GM23338 (cell line): ENCODE measurements at regions not wholly inside any gene's neighbourhood (a gene's known extent, or its start where the extent isn't known, plus 50 kb on each side); places are given as distances from the start of the nearest gene placed in this dataset.
A peak's percentile ranks its signal among the peaks of the same experiment; 100 is the strongest.

ENCODE experiments used
- ATAC-seq: fragments of 200-7000 bp; cut with Tn5 transposase; 3 replicates; pipeline ENCODE4 v1.9.1; 2020
- DNase-seq: peaks from one replicate; pipeline ENCODE4 v3.0.0-alpha.2; 2015; ENCODE audit warnings: low spot score
- H2AFZ ChIP-seq: fragments of 200-600 bp; sonication (generic); 2 replicates; pipeline ENCODE4 v1.8.0; 2016; ENCODE audit warnings: antibody characterized with exemption, mild to moderate bottlenecking, moderate library complexity
- H3F3A ChIP-seq: fragments of 200-600 bp; sonication (generic); replicated peaks from 2 replicates; pipeline ENCODE4 v1.8.0; 2017; ENCODE audit warnings: antibody characterized with exemption, mixed run types, low read depth
- H3K27ac ChIP-seq: fragments of 200-600 bp; sonication (generic); 2 replicates; pipeline ENCODE4 v1.6.1; 2016; ENCODE audit warnings: low read depth
- H3K27me3 ChIP-seq: fragments of 200-600 bp; sonication (generic); 2 replicates; pipeline ENCODE4 v1.8.0; 2016; ENCODE audit warnings: mild to moderate bottlenecking, mixed run types, moderate library complexity; ENCODE audit not compliant: insufficient read depth
- H3K36me3 ChIP-seq: fragments of 200-600 bp; sonication (generic); 2 replicates; pipeline ENCODE4 v1.8.0; 2016; ENCODE audit warnings: mild to moderate bottlenecking; ENCODE audit not compliant: insufficient read depth
- H3K4me1 ChIP-seq: fragments of 200-600 bp; sonication (generic); 2 replicates; pipeline ENCODE4 v1.8.0; 2016; ENCODE audit warnings: mild to moderate bottlenecking, moderate library complexity; ENCODE audit not compliant: insufficient read depth
- H3K4me2 ChIP-seq: fragments of 200-600 bp; sonication (generic); 2 replicates; pipeline ENCODE4 v1.7.1; 2017; ENCODE audit warnings: mixed run types
- H3K4me3 ChIP-seq: fragments of 200-600 bp; sonication (generic); 2 replicates; pipeline ENCODE4 v1.6.1; 2016; ENCODE audit warnings: mixed run types
- H3K79me2 ChIP-seq: fragments of 200-600 bp; sonication (generic); replicated peaks from 2 replicates; pipeline ENCODE4 v1.8.0; 2017; ENCODE audit warnings: mild to moderate bottlenecking; ENCODE audit not compliant: insufficient read depth
- H3K9me2 ChIP-seq: fragments of 200-600 bp; sonication (generic); 2 replicates; pipeline ENCODE4 v1.8.0; 2017; ENCODE audit not compliant: insufficient read depth
- H4K20me1 ChIP-seq: fragments of 200-600 bp; sonication (generic); replicated peaks from 2 replicates; pipeline ENCODE4 v1.8.0; 2017; ENCODE audit warnings: mild to moderate bottlenecking; ENCODE audit not compliant: insufficient read depth
- H3K27ac Mint-ChIP-seq: 2 replicates; pipeline ENCODE4 v1.8.0; 2020; ENCODE audit warnings: inconsistent platforms, mild to moderate bottlenecking, moderate library complexity, mixed read lengths
- H3K27me3 Mint-ChIP-seq: 3 replicates; pipeline ENCODE4 v1.8.0; 2022; ENCODE audit warnings: low read depth, mild to moderate bottlenecking, moderate library complexity, mixed read lengths, inconsistent platforms; ENCODE audit not compliant: insufficient read depth, poor library complexity
- H3K36me3 Mint-ChIP-seq: 3 replicates; pipeline ENCODE4 v1.8.0; 2021; ENCODE audit warnings: low read depth, mild to moderate bottlenecking, inconsistent platforms, moderate library complexity, mixed read lengths
- H3K4me1 Mint-ChIP-seq: 3 replicates; pipeline ENCODE4 v1.8.0; 2020; ENCODE audit warnings: mild to moderate bottlenecking, inconsistent platforms, mixed read lengths
- H3K4me3 Mint-ChIP-seq: 3 replicates; pipeline ENCODE4 v1.8.0; 2021; ENCODE audit warnings: moderate library complexity, mild to moderate bottlenecking, inconsistent platforms, mixed read lengths
- H3K9me3 Mint-ChIP-seq: 3 replicates; pipeline ENCODE4 v1.8.0; 2020; ENCODE audit warnings: moderate library complexity, mild to moderate bottlenecking, inconsistent platforms, mixed read lengths
- CREB1 ChIP-seq: fragments of 250-450 bp; sonication (Bioruptor Pico); IDR thresholded peaks from 2 replicates; pipeline ENCODE4 v1.5.0; 2020; ENCODE audit warnings: low read depth, mild to moderate bottlenecking, moderate library complexity
- EZH2 ChIP-seq: fragments of 200-600 bp; sonication (generic); IDR thresholded peaks from one replicate; pipeline ENCODE4 v1.8.0; 2017; ENCODE audit warnings: antibody characterized with exemption, mild to moderate bottlenecking, low read depth; ENCODE audit not compliant: unreplicated experiment
- EZH2phosphoT487 ChIP-seq: fragments of 200-600 bp; sonication (generic); IDR thresholded peaks from one replicate; pipeline ENCODE4 v1.8.1; 2018; ENCODE audit warnings: antibody characterized with exemption; ENCODE audit not compliant: unreplicated experiment
- JUNB ChIP-seq: IDR thresholded peaks from one replicate; pipeline ENCODE4 v1.6.1; 2016; ENCODE audit warnings: antibody characterized with exemption; ENCODE audit not compliant: unreplicated experiment
- NANOG ChIP-seq: IDR thresholded peaks from 2 replicates; pipeline ENCODE4 v1.6.1; 2016; ENCODE audit warnings: antibody characterized with exemption, borderline replicate concordance
- POLR2AphosphoS5 ChIP-seq: IDR thresholded peaks from 2 replicates; pipeline ENCODE4 v1.6.1; 2016; ENCODE audit warnings: antibody characterized with exemption, low read depth
- STAT1 ChIP-seq: IDR thresholded peaks from one replicate; pipeline ENCODE4 v1.6.1; 2016; ENCODE audit warnings: antibody characterized with exemption; ENCODE audit not compliant: unreplicated experiment
- ZNF114 ChIP-seq: fragments of 250-450 bp; sonication (Bioruptor Pico); IDR thresholded peaks from 2 replicates; pipeline ENCODE4 v1.5.0; 2020; ENCODE audit warnings: mild to moderate bottlenecking, moderate library complexity
- ZNF331 ChIP-seq: fragments of 250-450 bp; sonication (Bioruptor Pico); IDR thresholded peaks from 2 replicates; pipeline ENCODE4 v1.5.0; 2020; ENCODE audit warnings: low read depth, mild to moderate bottlenecking, moderate library complexity
- TF ChIP-seq, protein P1 (sequence below), 2 experiments: fragments of 200-600 bp in 1 of 2; sonication (generic) in 1 of 2; conservative IDR thresholded peaks; 2 replicates each; pipeline versions ENCODE4 v1.5.1 to v1.6.1; 2016 to 2017; ENCODE audit warnings: antibody characterized with exemption in 2 of 2, low read depth in 2 of 2, mild to moderate bottlenecking in 2 of 2, moderate library complexity in 1 of 2
- TF ChIP-seq, protein P2 (sequence below): fragments of 250-450 bp; sonication (Bioruptor Pico); IDR thresholded peaks from 2 replicates; pipeline ENCODE4 v1.5.0; 2020; ENCODE audit warnings: mild to moderate bottlenecking, moderate library complexity
- TF ChIP-seq, protein P3 (sequence below): IDR thresholded peaks from one replicate; pipeline ENCODE4 v1.6.1; 2018; ENCODE audit warnings: antibody characterized with exemption; ENCODE audit not compliant: unreplicated experiment
- TF ChIP-seq, protein P4 (sequence below): IDR thresholded peaks from 2 replicates; pipeline ENCODE4 v1.6.1; 2016; ENCODE audit warnings: antibody characterized with exemption

DNA sequence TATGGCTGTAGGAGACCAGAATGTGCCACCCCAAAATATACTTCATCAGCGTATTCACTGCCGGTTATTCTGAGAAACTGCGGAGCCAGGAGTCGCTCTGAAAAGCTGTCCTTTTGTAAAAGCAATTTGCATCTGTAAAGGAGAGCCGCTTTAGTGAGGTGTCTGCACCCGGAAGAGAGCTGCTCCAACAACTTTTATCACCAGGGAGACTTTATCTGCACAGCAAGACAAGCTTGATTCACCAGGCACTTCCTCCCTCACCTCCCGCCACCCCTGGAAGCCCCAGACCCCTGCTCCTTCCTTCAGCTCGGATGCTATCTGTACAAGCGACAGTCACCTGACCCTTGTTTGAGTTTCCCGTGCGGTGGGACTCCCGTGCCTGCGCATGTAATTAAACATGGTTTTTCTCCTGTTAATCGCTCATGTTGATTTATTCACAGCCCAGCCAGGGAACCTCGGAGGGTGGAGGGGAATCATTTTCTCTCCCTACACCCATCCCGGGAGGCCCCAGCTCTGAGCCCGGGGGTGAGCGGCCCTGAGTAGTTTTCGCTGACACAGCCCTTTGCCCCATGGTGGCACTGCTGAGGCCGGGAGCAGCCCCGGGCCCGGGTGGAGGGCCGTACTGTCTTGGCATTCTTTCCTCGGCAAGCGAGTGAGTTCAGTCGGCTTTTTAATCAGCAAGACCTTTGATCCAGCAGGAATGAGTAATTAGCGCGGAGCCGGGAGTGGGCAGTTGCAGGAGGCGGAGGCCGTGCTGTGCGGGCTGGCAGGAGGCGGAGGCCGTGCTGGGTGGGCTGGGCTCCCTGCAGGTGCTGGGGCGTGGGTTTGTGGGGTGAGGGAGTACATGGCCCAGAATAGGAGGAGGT is 222.7 kb upstream of the CIBAR2 start:
- H3K27me3 Mint-ChIP-seq: peaks cover 46% of the 10 kb centered on the region
- TF ChIP-seq ZNF114 (CRISPR knock-in tag): no peak
- no peak for TF ChIP-seq STAT1
- no peak for TF ChIP-seq EZH2phosphoT487
- no peak for TF ChIP-seq JUNB
- no peak for TF ChIP-seq ZNF331 (CRISPR knock-in tag)
- TF ChIP-seq, protein P1, sequence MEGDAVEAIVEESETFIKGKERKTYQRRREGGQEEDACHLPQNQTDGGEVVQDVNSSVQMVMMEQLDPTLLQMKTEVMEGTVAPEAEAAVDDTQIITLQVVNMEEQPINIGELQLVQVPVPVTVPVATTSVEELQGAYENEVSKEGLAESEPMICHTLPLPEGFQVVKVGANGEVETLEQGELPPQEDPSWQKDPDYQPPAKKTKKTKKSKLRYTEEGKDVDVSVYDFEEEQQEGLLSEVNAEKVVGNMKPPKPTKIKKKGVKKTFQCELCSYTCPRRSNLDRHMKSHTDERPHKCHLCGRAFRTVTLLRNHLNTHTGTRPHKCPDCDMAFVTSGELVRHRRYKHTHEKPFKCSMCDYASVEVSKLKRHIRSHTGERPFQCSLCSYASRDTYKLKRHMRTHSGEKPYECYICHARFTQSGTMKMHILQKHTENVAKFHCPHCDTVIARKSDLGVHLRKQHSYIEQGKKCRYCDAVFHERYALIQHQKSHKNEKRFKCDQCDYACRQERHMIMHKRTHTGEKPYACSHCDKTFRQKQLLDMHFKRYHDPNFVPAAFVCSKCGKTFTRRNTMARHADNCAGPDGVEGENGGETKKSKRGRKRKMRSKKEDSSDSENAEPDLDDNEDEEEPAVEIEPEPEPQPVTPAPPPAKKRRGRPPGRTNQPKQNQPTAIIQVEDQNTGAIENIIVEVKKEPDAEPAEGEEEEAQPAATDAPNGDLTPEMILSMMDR (conservative IDR thresholded peaks at IDR 0.05; ENCODE audit: low read depth in 2 of 2): peak; percentile 13 to 36; a peak in 2 of 4 replicates
- TF ChIP-seq, protein P2, sequence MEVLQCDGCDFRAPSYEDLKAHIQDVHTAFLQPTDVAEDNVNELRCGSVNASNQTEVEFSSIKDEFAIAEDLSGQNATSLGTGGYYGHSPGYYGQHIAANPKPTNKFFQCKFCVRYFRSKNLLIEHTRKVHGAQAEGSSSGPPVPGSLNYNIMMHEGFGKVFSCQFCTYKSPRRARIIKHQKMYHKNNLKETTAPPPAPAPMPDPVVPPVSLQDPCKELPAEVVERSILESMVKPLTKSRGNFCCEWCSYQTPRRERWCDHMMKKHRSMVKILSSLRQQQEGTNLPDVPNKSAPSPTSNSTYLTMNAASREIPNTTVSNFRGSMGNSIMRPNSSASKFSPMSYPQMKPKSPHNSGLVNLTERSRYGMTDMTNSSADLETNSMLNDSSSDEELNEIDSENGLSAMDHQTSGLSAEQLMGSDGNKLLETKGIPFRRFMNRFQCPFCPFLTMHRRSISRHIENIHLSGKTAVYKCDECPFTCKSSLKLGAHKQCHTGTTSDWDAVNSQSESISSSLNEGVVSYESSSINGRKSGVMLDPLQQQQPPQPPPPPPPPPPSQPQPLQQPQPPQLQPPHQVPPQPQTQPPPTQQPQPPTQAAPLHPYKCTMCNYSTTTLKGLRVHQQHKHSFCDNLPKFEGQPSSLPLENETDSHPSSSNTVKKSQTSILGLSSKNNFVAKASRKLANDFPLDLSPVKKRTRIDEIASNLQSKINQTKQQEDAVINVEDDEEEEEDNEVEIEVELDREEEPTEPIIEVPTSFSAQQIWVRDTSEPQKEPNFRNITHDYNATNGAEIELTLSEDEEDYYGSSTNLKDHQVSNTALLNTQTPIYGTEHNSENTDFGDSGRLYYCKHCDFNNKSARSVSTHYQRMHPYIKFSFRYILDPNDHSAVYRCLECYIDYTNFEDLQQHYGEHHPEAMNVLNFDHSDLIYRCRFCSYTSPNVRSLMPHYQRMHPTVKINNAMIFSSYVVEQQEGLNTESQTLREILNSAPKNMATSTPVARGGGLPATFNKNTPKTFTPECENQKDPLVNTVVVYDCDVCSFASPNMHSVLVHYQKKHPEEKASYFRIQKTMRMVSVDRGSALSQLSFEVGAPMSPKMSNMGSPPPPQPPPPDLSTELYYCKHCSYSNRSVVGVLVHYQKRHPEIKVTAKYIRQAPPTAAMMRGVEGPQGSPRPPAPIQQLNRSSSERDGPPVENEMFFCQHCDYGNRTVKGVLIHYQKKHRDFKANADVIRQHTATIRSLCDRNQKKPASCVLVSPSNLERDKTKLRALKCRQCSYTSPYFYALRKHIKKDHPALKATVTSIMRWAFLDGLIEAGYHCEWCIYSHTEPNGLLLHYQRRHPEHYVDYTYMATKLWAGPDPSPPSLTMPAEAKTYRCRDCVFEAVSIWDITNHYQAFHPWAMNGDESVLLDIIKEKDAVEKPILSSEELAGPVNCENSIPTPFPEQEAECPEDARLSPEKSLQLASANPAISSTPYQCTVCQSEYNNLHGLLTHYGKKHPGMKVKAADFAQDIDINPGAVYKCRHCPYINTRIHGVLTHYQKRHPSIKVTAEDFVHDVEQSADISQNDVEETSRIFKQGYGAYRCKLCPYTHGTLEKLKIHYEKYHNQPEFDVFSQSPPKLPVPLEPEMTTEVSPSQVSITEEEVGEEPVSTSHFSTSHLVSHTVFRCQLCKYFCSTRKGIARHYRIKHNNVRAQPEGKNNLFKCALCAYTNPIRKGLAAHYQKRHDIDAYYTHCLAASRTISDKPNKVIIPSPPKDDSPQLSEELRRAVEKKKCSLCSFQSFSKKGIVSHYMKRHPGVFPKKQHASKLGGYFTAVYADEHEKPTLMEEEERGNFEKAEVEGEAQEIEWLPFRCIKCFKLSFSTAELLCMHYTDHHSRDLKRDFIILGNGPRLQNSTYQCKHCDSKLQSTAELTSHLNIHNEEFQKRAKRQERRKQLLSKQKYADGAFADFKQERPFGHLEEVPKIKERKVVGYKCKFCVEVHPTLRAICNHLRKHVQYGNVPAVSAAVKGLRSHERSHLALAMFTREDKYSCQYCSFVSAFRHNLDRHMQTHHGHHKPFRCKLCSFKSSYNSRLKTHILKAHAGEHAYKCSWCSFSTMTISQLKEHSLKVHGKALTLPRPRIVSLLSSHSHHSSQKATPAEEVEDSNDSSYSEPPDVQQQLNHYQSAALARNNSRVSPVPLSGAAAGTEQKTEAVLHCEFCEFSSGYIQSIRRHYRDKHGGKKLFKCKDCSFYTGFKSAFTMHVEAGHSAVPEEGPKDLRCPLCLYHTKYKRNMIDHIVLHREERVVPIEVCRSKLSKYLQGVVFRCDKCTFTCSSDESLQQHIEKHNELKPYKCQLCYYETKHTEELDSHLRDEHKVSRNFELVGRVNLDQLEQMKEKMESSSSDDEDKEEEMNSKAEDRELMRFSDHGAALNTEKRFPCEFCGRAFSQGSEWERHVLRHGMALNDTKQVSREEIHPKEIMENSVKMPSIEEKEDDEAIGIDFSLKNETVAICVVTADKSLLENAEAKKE (CRISPR knock-in tag): no peak
- no peak for TF ChIP-seq CREB1 (CRISPR knock-in tag)
- TF ChIP-seq, protein P3, sequence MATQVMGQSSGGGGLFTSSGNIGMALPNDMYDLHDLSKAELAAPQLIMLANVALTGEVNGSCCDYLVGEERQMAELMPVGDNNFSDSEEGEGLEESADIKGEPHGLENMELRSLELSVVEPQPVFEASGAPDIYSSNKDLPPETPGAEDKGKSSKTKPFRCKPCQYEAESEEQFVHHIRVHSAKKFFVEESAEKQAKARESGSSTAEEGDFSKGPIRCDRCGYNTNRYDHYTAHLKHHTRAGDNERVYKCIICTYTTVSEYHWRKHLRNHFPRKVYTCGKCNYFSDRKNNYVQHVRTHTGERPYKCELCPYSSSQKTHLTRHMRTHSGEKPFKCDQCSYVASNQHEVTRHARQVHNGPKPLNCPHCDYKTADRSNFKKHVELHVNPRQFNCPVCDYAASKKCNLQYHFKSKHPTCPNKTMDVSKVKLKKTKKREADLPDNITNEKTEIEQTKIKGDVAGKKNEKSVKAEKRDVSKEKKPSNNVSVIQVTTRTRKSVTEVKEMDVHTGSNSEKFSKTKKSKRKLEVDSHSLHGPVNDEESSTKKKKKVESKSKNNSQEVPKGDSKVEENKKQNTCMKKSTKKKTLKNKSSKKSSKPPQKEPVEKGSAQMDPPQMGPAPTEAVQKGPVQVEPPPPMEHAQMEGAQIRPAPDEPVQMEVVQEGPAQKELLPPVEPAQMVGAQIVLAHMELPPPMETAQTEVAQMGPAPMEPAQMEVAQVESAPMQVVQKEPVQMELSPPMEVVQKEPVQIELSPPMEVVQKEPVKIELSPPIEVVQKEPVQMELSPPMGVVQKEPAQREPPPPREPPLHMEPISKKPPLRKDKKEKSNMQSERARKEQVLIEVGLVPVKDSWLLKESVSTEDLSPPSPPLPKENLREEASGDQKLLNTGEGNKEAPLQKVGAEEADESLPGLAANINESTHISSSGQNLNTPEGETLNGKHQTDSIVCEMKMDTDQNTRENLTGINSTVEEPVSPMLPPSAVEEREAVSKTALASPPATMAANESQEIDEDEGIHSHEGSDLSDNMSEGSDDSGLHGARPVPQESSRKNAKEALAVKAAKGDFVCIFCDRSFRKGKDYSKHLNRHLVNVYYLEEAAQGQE: no peak
- TF ChIP-seq EZH2: no peak
- TF ChIP-seq POLR2AphosphoS5: no peak
- TF ChIP-seq, protein P4, sequence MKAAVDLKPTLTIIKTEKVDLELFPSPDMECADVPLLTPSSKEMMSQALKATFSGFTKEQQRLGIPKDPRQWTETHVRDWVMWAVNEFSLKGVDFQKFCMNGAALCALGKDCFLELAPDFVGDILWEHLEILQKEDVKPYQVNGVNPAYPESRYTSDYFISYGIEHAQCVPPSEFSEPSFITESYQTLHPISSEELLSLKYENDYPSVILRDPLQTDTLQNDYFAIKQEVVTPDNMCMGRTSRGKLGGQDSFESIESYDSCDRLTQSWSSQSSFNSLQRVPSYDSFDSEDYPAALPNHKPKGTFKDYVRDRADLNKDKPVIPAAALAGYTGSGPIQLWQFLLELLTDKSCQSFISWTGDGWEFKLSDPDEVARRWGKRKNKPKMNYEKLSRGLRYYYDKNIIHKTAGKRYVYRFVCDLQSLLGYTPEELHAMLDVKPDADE: 0 out of 2 replicates have a peak, but pooled peaks have one; percentile 13
- peak; percentile 48; the same call in 1 of the 2 replicates for TF ChIP-seq NANOG
- peaks cover 35% of the 10 kb centered on the region for H3K4me1 ChIP-seq
- H3K79me2 ChIP-seq: no peaks in the 10 kb centered on the region; the same call in 1 of the 2 replicates
- H4K20me1 ChIP-seq: no peaks in the 10 kb centered on the region; the same call in 1 of the 2 replicates
- peak overlapping the region; percentile 5; the same call in 1 of the 2 replicates for H3K27ac ChIP-seq
- H3K36me3 Mint-ChIP-seq: no peaks in the 10 kb centered on the region; the same call in 1 of the 3 replicates
- peaks cover 19% of the 10 kb centered on the region for H3F3A ChIP-seq
- H3K4me3 Mint-ChIP-seq: peak overlapping the region; percentile 73
- DNase-seq (peak; percentile 86), ATAC-seq (peak; percentile 55)
- H3K9me2 ChIP-seq: no peaks in the 10 kb centered on the region
- H3K27me3 ChIP-seq: peaks cover 35% of the 10 kb centered on the region
- H2AFZ ChIP-seq: no peak overlapping the region
- H3K4me3 ChIP-seq: peak overlapping the region; percentile 48
- H3K27ac Mint-ChIP-seq: peak overlapping the region; percentile 82
- H3K4me1 Mint-ChIP-seq: peaks cover 67% of the 10 kb centered on the region
- H3K4me2 ChIP-seq: peak overlapping the region; percentile 86
- no peaks in the 10 kb centered on the region for H3K36me3 ChIP-seq
- peaks cover 5% of the 10 kb centered on the region; the same call in 2 of the 3 replicates for H3K9me3 Mint-ChIP-seq
